CD8-positive, alpha-beta memory T cell (primary cell): ENCODE measurements at regions not wholly inside any gene's neighbourhood (a gene's known extent, or its start where the extent isn't known, plus 50 kb on each side); places are given as distances from the start of the nearest gene placed in this dataset.

ENCODE experiments used
- CTCF ChIA-PET: fragments of 350-600 bp; sonication (Branson Sonifier 250); formaldehyde crosslinking; loops from one replicate; lab custom pipeline; 2021; ENCODE audit warnings: antibody characterized with exemption; lab: Charles Lee
- POLR2A ChIA-PET: fragments of 350-600 bp; sonication (Branson Sonifier 250); formaldehyde crosslinking; loops from one replicate; lab custom pipeline; 2021; ENCODE audit warnings: antibody characterized with exemption; lab: Charles Lee
- DNase-seq, 5 donors: peaks; one replicate each; pipeline versions ENCODE4 v3.0.0 to v3.0.0-alpha.2; 2020 to 2022; ENCODE audit warnings: mixed read lengths in 1 of 5
- H3K27ac ChIP-seq: one replicate; pipeline ENCODE4 v1.7.0; 2013; ENCODE audit warnings: low read depth, mild to moderate bottlenecking, low read length, moderate library complexity
- H3K27me3 ChIP-seq: 2 replicates; pipeline ENCODE4 v1.7.0; 2013; ENCODE audit warnings: low read length, mild to moderate bottlenecking; ENCODE audit not compliant: insufficient read depth, poor library complexity, severe bottlenecking
- H3K36me3 ChIP-seq: 2 replicates; pipeline ENCODE4 v1.7.0; 2013; ENCODE audit warnings: mild to moderate bottlenecking, low read length, moderate library complexity; ENCODE audit not compliant: insufficient read depth
- H3K4me1 ChIP-seq: 2 replicates; pipeline ENCODE4 v1.7.0; 2013; ENCODE audit warnings: mild to moderate bottlenecking, low read length, moderate library complexity; ENCODE audit not compliant: insufficient read depth
- H3K4me3 ChIP-seq: 2 replicates; pipeline ENCODE4 v1.7.0; 2013; ENCODE audit warnings: mild to moderate bottlenecking, low read length
- H3K9me3 ChIP-seq: 2 replicates; pipeline ENCODE4 v1.7.0; 2013; ENCODE audit warnings: mild to moderate bottlenecking, low read length
- H3K27ac Mint-ChIP-seq, 8 donors: one replicate each; pipeline ENCODE4 v1.8.0; 2020 to 2021; ENCODE audit warnings: mixed read lengths in 8 of 8, mild to moderate bottlenecking in 6 of 8, inconsistent platforms in 3 of 8, moderate library complexity in 3 of 8
- H3K27me3 Mint-ChIP-seq, 2 donors: one replicate each; pipeline ENCODE4 v1.8.0; 2020 to 2021; ENCODE audit warnings: mixed read lengths in 2 of 2, mild to moderate bottlenecking in 1 of 2, moderate library complexity in 1 of 2
- H3K36me3 Mint-ChIP-seq, 3 donors: one replicate each; pipeline ENCODE4 v1.8.0; 2020 to 2021; ENCODE audit warnings: mixed read lengths in 3 of 3, inconsistent platforms in 1 of 3, mild to moderate bottlenecking in 1 of 3
- H3K4me1 Mint-ChIP-seq, 3 donors: one replicate each; pipeline ENCODE4 v1.8.0; 2020 to 2021; ENCODE audit warnings: mixed read lengths in 3 of 3, inconsistent platforms in 1 of 3, mild to moderate bottlenecking in 1 of 3
- H3K4me3 Mint-ChIP-seq, 7 donors: one replicate each; pipeline ENCODE4 v1.8.0; 2020 to 2021; ENCODE audit warnings: mixed read lengths in 7 of 7, mild to moderate bottlenecking in 6 of 7, moderate library complexity in 4 of 7, inconsistent platforms in 2 of 7
- H3K9me3 Mint-ChIP-seq, 5 donors: one replicate each; pipeline ENCODE4 v1.8.0; 2020 to 2022; ENCODE audit warnings: mixed read lengths in 5 of 5, mild to moderate bottlenecking in 3 of 5, moderate library complexity in 2 of 5, inconsistent platforms in 1 of 5

GRCh38 chr9:115229496-115229895, 111.5 kb upstream of the TNC start:
- Histone ChIP-seq H3K4me3 (no peak overlapping the region), H3K27ac (no peak overlapping the region), H3K36me3 (no peaks in the 10 kb centered on the region), H3K4me1 (no peaks in the 10 kb centered on the region), H3K27me3 (no peaks in the 10 kb centered on the region), H3K9me3 (no peaks in the 10 kb centered on the region)
- no peaks in the 10 kb centered on the region for H3K36me3 Mint-ChIP-seq
- no peaks in the 10 kb centered on the region for H3K4me1 Mint-ChIP-seq
- no peak for DNase-seq
- POLR2A ChIA-PET = no interaction called here
- H3K27me3 Mint-ChIP-seq = peaks cover 5 to 14% of the 10 kb centered on the region in 2 donors
- no peaks in the 10 kb centered on the region for H3K9me3 Mint-ChIP-seq
- CTCF ChIA-PET = no interaction called here
- H3K27ac Mint-ChIP-seq = no peak overlapping the region
- H3K4me3 Mint-ChIP-seq = no peak overlapping the region

GRCh38 chr9:115230924-115231515, 113.1 kb upstream of the TNC start:
- Mint-ChIP-seq H3K36me3 (no peaks in the 10 kb centered on the region), H3K4me3 (no peak overlapping the region), H3K27ac (no peak overlapping the region), H3K4me1 (no peaks in the 10 kb centered on the region), H3K27me3 (peaks cover 5 to 23% of the 10 kb centered on the region in 2 donors), H3K9me3 (no peaks in the 10 kb centered on the region)
- CTCF ChIA-PET = no interaction called here
- POLR2A ChIA-PET = no interaction called here
- DNase-seq = no peak
- Histone ChIP-seq H3K4me1 (no peaks in the 10 kb centered on the region), H3K36me3 (no peaks in the 10 kb centered on the region), H3K9me3 (no peaks in the 10 kb centered on the region), H3K4me3 (no peak overlapping the region), H3K27ac (no peak overlapping the region), H3K27me3 (no peaks in the 10 kb centered on the region)

- no peaks in the 10 kb centered on the region for H3K4me1 ChIP-seq
- no peaks in the 10 kb centered on the region for H3K9me3 ChIP-seq
- no peaks in the 10 kb centered on the region for H3K9me3 Mint-ChIP-seq
- POLR2A ChIA-PET = no interaction called here
- H3K4me1 Mint-ChIP-seq = no peaks in the 10 kb centered on the region
- peaks cover 6 to 33% of the 10 kb centered on the region in 2 donors for H3K27me3 Mint-ChIP-seq
- no peak overlapping the region for H3K27ac ChIP-seq
- no peaks in the 10 kb centered on the region for H3K27me3 ChIP-seq
- H3K27ac Mint-ChIP-seq = no peak overlapping the region
- CTCF ChIA-PET = no interaction called here
- no peaks in the 10 kb centered on the region for H3K36me3 Mint-ChIP-seq
- DNase-seq = no peak
- no peaks in the 10 kb centered on the region for H3K36me3 ChIP-seq
- no peak overlapping the region for H3K4me3 ChIP-seq
- H3K4me3 Mint-ChIP-seq = no peak overlapping the region
Observed at GRCh38 chr9:115232181-115232774, 114.3 kb upstream of the TNC start.

GRCh38 chr9:115234094-115234493, 116.1 kb upstream of the TNC start:
- Histone ChIP-seq H3K36me3 (no peaks in the 10 kb centered on the region), H3K4me3 (no peak overlapping the region), H3K4me1 (no peaks in the 10 kb centered on the region), H3K27me3 (no peaks in the 10 kb centered on the region), H3K9me3 (no peaks in the 10 kb centered on the region), H3K27ac (no peak overlapping the region)
- DNase-seq = no peak
- no peak overlapping the region for H3K27ac Mint-ChIP-seq
- no peaks in the 10 kb centered on the region for H3K36me3 Mint-ChIP-seq
- no peak overlapping the region for H3K4me3 Mint-ChIP-seq
- H3K27me3 Mint-ChIP-seq = peaks cover 8 to 46% of the 10 kb centered on the region in 2 donors
- ChIA-PET POLR2A (no interaction called here), CTCF (interaction anchor here (1.2 kb wide), 1 partner anchor 11 kb away, joined by 3 read pairs; no protein-coding TSS in a partner anchor)
- H3K9me3 Mint-ChIP-seq = peaks cover 0 to 2% (median 0%) of the 10 kb centered on the region in 5 donors
- no peaks in the 10 kb centered on the region for H3K4me1 Mint-ChIP-seq

- Mint-ChIP-seq H3K4me3 (no peak overlapping the region), H3K36me3 (no peaks in the 10 kb centered on the region), H3K4me1 (no peaks in the 10 kb centered on the region), H3K27ac (no peak overlapping the region), H3K27me3 (peaks cover 8 to 54% of the 10 kb centered on the region in 2 donors), H3K9me3 (peaks cover 0 to 2% (median 0%) of the 10 kb centered on the region in 5 donors)
- Histone ChIP-seq H3K9me3 (no peaks in the 10 kb centered on the region), H3K36me3 (no peaks in the 10 kb centered on the region), H3K27me3 (no peaks in the 10 kb centered on the region), H3K4me3 (no peak overlapping the region), H3K27ac (no peak overlapping the region), H3K4me1 (no peaks in the 10 kb centered on the region)
- POLR2A ChIA-PET = no interaction called here
- no peak for DNase-seq
- CTCF ChIA-PET = no interaction called here
Observed at GRCh38 chr9:115235221-115235620, 117.3 kb upstream of the TNC start.

- Histone ChIP-seq H3K27me3 (no peaks in the 10 kb centered on the region), H3K4me3 (no peak overlapping the region), H3K36me3 (no peaks in the 10 kb centered on the region), H3K9me3 (no peaks in the 10 kb centered on the region), H3K4me1 (no peaks in the 10 kb centered on the region), H3K27ac (no peak overlapping the region)
- no peak for DNase-seq
- ChIA-PET CTCF (interaction anchor here (0.7 kb wide), 1 partner anchor 67 kb away, joined by 3 read pairs; no protein-coding TSS in a partner anchor), POLR2A (no interaction called here)
- H3K27ac Mint-ChIP-seq = no peak overlapping the region
- H3K9me3 Mint-ChIP-seq = peaks cover 0 to 2% (median 0%) of the 10 kb centered on the region in 5 donors
- H3K27me3 Mint-ChIP-seq = peaks cover 8 to 50% of the 10 kb centered on the region in 2 donors
- no peaks in the 10 kb centered on the region for H3K4me1 Mint-ChIP-seq
- no peak overlapping the region for H3K4me3 Mint-ChIP-seq
- H3K36me3 Mint-ChIP-seq = no peaks in the 10 kb centered on the region
Observed at GRCh38 chr9:115237385-115237998, 119.5 kb upstream of the TNC start.

- POLR2A ChIA-PET = no interaction called here
- Mint-ChIP-seq H3K9me3 (peaks cover 0 to 2% (median 0%) of the 10 kb centered on the region in 5 donors), H3K27me3 (peaks cover 3 to 34% of the 10 kb centered on the region in 2 donors), H3K4me1 (no peaks in the 10 kb centered on the region), H3K4me3 (no peak overlapping the region), H3K27ac (no peak overlapping the region), H3K36me3 (no peaks in the 10 kb centered on the region)
- Histone ChIP-seq H3K27ac (no peak overlapping the region), H3K27me3 (no peaks in the 10 kb centered on the region), H3K4me3 (no peak overlapping the region), H3K9me3 (no peaks in the 10 kb centered on the region), H3K4me1 (no peaks in the 10 kb centered on the region), H3K36me3 (no peaks in the 10 kb centered on the region)
- CTCF ChIA-PET = no interaction called here
- DNase-seq = no peak
Observed at GRCh38 chr9:115240676-115241075, 122.7 kb upstream of the TNC start.

GRCh38 chr9:115241641-115242040, 123.7 kb upstream of the TNC start:
- Histone ChIP-seq H3K9me3 (no peaks in the 10 kb centered on the region), H3K4me3 (no peak overlapping the region), H3K27ac (no peak overlapping the region), H3K27me3 (no peaks in the 10 kb centered on the region), H3K36me3 (no peaks in the 10 kb centered on the region), H3K4me1 (no peaks in the 10 kb centered on the region)
- ChIA-PET POLR2A (no interaction called here), CTCF (no interaction called here)
- Mint-ChIP-seq H3K4me3 (no peak overlapping the region), H3K9me3 (peaks cover 0 to 2% (median 0%) of the 10 kb centered on the region in 5 donors), H3K4me1 (no peaks in the 10 kb centered on the region), H3K36me3 (no peaks in the 10 kb centered on the region), H3K27ac (no peak overlapping the region), H3K27me3 (peaks cover 4 to 28% of the 10 kb centered on the region in 2 donors)
- no peak for DNase-seq
